ENCODE measurements at regions not wholly inside any gene's neighbourhood (a gene's known extent, or its start where the extent isn't known, plus 50 kb on each side); places are given as distances from the start of the nearest gene placed in this dataset.
A peak's percentile ranks its signal among the peaks of the same experiment; 100 is the strongest.
"Not testable (repeated sequence)": the region's sequence is repeated elsewhere in the genome, so short reads cannot be mapped to it uniquely, and the experiment has no call there.

DNA sequence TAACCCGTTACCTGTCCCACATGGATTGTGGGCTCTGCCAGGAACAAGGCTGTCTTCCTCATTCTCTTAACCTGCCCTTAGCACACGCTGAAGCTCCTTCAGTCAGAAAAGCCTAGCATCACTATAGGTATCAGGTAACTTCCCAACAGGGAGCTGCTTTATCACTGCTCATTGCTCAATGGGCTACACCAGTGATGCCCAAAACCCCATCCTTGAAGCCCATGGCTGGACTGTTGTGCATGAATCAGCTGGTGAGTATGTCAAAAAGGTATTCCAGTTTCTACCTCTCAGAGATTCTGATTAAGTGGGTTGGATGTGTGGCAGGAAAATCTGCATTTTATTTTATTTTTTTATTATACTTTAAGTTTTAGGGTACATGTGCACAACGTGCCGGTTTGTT, 362.2 kb downstream of the LRATD1 start:
- DNase-seq, result no peak

- no peak for DNase-seq
Measured at GRCh38 chr2:14996351-14997014, 364.0 kb downstream of the LRATD1 start.

DNA sequence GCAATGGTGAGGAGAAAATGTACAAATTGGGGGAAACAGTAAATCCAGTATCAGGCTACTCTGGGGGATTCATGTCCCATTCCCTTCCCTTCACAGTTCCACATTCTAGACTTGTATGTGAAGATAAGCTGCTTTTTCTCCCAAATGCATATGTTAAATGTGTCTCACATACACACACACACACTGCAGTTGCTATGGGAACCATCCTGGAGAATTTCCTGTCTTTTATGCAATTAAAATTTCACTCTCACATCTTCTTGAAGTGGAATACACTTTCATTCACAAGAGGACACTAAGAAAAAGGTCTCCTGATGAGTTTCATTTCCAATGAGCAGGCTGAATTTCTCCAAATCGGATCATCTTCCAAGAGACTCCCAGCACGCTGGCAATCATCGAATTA, 366.0 kb downstream of the LRATD1 start:
- DNase-seq, result no peak

GRCh38 chr2:14999114-14999661, 366.7 kb downstream of the LRATD1 start:
- DNase-seq, result no peak

DNA sequence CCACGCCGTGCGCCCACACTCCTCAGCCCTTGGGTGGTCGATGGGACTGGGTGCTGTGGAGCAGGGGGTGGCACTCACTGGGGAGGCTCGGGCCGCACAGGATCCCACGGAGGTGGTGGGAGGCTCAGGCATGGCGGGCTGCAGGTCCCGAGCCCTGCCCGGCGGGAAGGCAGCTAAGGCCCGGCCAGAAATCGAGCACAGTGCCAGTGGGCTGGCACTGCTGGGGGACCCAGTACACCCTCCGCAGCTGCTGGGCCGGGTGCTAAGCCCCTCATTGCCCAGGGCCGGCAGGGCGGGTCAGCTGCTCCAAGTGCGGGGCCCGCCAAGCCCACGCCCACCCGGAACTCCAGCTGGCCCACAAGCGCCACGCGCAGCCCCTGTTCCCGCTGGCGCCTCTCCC, 370.0 kb downstream of the LRATD1 start:
- DNase-seq, result not testable (repeated sequence)

DNA sequence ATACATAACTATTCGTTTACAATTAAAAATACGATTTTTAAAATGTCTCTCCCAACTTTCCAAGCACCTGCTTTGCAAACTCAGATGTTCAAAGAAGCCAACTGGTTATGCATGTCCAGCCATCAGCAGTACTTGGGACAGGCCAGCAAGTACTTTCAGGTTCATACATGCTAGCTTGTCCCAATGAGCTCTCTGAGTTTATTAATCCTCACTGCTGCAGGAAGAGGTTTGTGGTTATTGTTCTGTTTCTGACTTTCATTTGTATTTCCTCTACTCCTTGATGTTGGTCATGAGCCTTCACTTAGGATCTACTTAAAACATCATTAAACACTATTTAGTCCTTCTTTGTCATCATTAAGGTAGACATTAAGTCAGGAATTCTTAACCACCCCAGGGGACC, 374.1 kb downstream of the LRATD1 start:
- DNase-seq, result no peak

DNA sequence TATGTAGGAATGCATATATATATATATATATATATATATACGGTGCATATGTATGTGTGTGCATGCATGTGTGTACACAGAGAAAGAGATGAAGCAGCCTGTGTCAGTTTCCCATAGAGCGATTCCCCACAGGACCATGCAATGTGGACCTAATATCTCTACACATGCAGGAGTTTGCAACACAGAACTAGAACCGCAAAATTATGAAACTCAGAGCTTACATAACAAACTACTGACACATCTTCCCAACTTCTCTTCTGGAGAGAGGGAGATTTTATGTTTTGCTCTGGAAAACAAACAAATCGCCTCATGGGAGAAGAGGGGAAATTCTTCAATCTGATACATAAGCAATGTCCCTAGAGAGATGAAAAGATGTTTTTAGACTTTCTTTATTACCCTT, 377.2 kb downstream of the LRATD1 start:
- no peak for DNase-seq

- no peak for DNase-seq
Measured at GRCh38 chr2:15010346-15010745, 377.8 kb downstream of the LRATD1 start.

DNA sequence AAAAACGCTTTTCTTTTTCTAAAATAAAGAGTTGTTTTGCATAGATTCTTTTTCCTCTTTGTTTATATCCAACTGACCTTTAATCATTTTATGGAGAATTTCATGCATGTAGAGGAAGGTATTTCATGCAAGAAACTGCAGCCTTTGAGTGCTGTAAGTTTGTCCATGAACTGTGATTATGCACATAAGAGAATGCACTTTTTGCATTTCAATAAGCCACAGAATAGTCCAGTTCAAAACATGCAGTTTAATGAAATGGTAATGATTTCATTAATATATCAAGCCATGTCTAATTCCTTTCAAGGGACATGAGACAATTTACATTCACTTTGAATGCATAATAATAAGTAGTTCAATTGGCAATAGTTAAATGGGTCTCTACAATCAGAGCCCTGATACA, 386.3 kb downstream of the LRATD1 start:
- DNase-seq, result no peak

DNA sequence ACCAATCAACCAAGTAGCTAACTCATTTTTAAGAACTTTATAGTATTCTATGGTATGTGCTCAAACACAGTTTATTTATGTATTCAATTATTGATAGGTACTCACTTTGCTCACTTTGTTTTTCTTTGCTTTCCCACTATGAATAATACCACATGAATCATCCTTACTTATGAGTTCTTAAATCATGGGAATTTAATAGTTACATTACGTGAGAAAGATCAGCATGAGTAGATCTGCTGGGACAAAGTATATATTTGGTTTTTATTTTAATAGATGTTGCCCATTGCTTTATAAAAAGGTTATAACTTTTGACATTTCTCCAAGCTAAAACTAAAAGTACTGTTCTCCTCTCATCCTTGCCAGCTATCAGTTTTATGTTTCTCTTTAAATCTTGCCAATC, 390.7 kb downstream of the LRATD1 start:
- DNase-seq, result no peak

DNA sequence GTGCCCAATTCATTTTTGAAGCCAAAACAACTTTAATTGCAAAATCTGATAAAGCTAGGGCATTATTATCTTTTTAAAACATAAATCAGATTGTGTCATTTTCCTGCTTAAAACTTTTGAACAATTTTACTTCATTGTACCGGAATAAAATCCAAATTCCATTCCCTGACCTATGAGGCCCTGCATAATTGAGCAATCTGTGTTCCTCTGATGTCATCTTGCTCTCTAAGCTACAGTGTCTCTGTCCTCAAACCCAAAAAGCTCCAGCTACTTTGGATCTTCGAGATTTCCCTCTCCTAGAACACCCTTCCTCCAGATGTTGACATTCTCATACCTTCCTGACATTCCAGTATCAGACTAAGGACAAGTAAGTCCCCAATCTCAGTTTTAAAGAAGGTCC, 395.9 kb downstream of the LRATD1 start:
- no peak for DNase-seq

- DNase-seq, result no peak
Measured at GRCh38 chr2:15031745-15032240, 399.3 kb downstream of the LRATD1 start.

DNA sequence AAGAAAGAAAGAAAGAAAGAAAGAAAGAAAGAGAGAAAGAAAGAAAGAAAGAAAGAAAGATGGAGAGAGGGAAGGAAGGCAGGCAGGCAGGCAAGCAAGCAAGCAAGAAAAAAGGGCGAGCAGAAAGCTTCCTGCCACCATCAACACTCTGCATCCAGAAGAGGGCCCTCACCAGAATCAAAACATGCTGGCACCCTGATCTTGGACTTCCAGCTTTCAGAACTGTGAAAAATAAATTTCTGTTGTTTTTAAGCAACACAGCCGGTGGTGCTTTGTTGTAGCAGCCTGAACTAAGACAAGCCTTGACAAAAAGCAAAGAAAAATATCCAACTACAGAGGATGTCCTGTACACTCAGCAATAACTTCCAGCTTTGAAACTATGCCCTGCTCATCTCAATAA, 401.7 kb downstream of the LRATD1 start:
- no peak for DNase-seq

GRCh38 chr2:15034860-15035259, 402.3 kb downstream of the LRATD1 start:
- DNase-seq, result no peak

GRCh38 chr2:15038366-15039364, 406.1 kb downstream of the LRATD1 start:
- peak; percentile 87 for DNase-seq

GRCh38 chr2:15040429-15041084, 408.0 kb downstream of the LRATD1 start:
- peak; percentile 84 for DNase-seq

DNA sequence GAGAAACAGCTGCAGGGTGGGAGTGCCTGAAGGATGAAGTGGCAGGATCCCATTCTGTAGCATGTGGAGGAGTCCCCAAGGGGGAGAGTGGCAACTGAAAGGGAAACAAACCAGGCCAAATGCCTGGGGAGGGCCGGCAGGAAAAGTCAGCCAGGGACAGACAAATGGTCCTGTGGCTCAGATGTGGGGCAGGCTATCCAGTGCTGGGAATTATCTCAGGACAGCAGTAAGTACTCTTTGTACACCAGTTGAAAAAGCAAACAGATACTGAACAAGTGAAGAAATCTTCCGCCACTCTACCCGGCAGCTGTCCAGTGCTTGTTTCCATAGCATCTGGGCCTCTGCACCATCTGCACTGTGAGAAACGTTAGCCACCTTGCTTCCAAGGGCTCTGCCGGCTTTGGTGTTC, 408.9 kb downstream of the LRATD1 start:
- DNase-seq, result peak; percentile 86

DNA sequence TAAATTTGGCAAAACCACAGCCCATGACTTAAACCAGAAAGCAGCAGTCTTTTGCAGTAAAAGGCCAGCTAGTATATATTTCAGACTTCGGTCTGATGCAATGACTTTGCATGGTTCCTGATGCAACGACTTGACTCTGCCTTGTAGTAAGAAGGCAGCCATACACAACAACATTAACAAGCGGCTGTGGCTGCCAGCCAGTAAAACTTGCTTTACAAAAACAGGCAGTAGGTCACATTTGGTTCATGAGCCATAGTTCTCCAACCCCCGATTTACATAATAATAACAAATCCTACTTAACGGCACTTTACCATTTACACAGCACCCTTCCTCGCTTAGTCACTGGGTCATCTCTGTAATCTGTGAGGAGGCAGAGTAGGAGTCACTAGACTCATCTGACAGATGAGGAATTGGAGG, 410.3 kb downstream of the LRATD1 start:
- no peak for DNase-seq

- DNase-seq, result no peak
Measured at GRCh38 chr2:15043336-15044058, 411.0 kb downstream of the LRATD1 start.

GRCh38 chr2:15045054-15045453, 412.5 kb downstream of the LRATD1 start:
- no peak for DNase-seq

GRCh38 chr2:15047184-15047583, 414.7 kb downstream of the LRATD1 start:
- no peak for DNase-seq

DNA sequence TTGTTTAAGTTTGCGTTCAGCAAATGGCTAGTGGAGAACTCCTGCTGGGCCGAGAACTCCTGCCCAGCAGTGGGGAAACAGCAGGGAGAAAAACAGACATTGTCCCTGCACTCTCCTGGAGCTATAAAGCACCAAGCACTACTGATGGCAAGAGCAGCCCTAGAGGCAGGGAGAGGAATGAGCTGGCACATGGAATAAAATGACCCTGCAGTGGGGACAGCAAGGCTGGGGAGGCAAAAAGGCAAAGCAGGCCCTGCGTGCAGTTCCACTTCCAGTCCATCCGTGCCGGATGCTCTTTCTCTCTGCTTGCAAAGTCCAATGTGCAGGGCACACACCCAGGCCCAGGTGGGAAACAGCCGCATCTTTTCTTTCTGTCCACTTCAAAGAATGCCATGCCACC, 415.5 kb downstream of the LRATD1 start:
- DNase-seq, result peak; percentile 16
